ENCODE measurements at regions not wholly inside any gene's neighbourhood (a gene's known extent, or its start where the extent isn't known, plus 50 kb on each side); places are given as distances from the start of the nearest gene placed in this dataset.
A peak's percentile ranks its signal among the peaks of the same experiment; 100 is the strongest.
"Not testable (repeated sequence)": the region's sequence is repeated elsewhere in the genome, so short reads cannot be mapped to it uniquely, and the experiment has no call there.

- not testable (repeated sequence) for DNase-seq
These were observed 2219.1 kb downstream of the PCDH7 start for GRCh38 chr4:32939222-32939621.

- DNase-seq: no peak
These were observed 2230.7 kb downstream of the PCDH7 start for GRCh38 chr4:32950866-32951265.

GRCh38 chr4:32958586-32958985 lies 2238.4 kb downstream of the PCDH7 start:
- DNase-seq: no peak

GRCh38 chr4:32962100-32962499 lies 2241.9 kb downstream of the PCDH7 start:
- DNase-seq: no peak

GRCh38 chr4:32985256-32985655 lies 2265.1 kb downstream of the PCDH7 start:
- peak; percentile 13 for DNase-seq

- DNase-seq: no peak
These were observed 2266.1 kb downstream of the PCDH7 start for GRCh38 chr4:32986236-32986635.

GRCh38 chr4:32987111-32987510 lies 2266.9 kb downstream of the PCDH7 start:
- no peak for DNase-seq

GRCh38 chr4:32988165-32988811 lies 2268.1 kb downstream of the PCDH7 start:
- DNase-seq: no peak

GRCh38 chr4:32991663-32992062 lies 2271.5 kb downstream of the PCDH7 start:
- no peak for DNase-seq

GRCh38 chr4:32994981-32995881 lies 2275.1 kb downstream of the PCDH7 start:
- no peak for DNase-seq

- DNase-seq: no peak
These were observed 2293.1 kb downstream of the PCDH7 start for GRCh38 chr4:33013282-33013681.

GRCh38 chr4:33025236-33025635 lies 2305.1 kb downstream of the PCDH7 start:
- DNase-seq: no peak

- no peak for DNase-seq
These were observed 2309.8 kb downstream of the PCDH7 start for GRCh38 chr4:33029976-33030375.

GRCh38 chr4:33031328-33031727 lies 2311.2 kb downstream of the PCDH7 start:
- no peak for DNase-seq

- DNase-seq: no peak
These were observed 2317.3 kb downstream of the PCDH7 start for GRCh38 chr4:33037464-33037863.

GRCh38 chr4:33045334-33045733 lies 2325.2 kb downstream of the PCDH7 start:
- DNase-seq: peak; percentile 9

GRCh38 chr4:33052241-33052640 lies 2332.1 kb downstream of the PCDH7 start:
- DNase-seq: no peak

- DNase-seq: no peak
These were observed 2334.0 kb downstream of the PCDH7 start for GRCh38 chr4:33054161-33054560.

- DNase-seq: no peak
These were observed 2334.6 kb downstream of the PCDH7 start for GRCh38 chr4:33054656-33055196.

GRCh38 chr4:33057736-33058135 lies 2337.6 kb downstream of the PCDH7 start:
- DNase-seq: no peak

- no peak for DNase-seq
These were observed 2338.8 kb downstream of the PCDH7 start for GRCh38 chr4:33058998-33059397.

GRCh38 chr4:33060674-33061542 lies 2340.7 kb downstream of the PCDH7 start:
- DNase-seq: peak; percentile 50

- no peak for DNase-seq
These were observed 2341.6 kb downstream of the PCDH7 start for GRCh38 chr4:33061727-33062126.
